HG03575 (cell line): ENCODE measurements at regions not wholly inside any gene's neighbourhood (a gene's known extent, or its start where the extent isn't known, plus 50 kb on each side); places are given as distances from the start of the nearest gene placed in this dataset.

ENCODE experiments used
- ATAC-seq: cut with Tn5 transposase; IDR thresholded peaks from one replicate; pipeline ENCODE4 v1.9.1; 2021; ENCODE audit not compliant: unreplicated experiment, insufficient number of reproducible peaks, low FRiP score; ENCODE audit errors: extremely low read depth

DNA sequence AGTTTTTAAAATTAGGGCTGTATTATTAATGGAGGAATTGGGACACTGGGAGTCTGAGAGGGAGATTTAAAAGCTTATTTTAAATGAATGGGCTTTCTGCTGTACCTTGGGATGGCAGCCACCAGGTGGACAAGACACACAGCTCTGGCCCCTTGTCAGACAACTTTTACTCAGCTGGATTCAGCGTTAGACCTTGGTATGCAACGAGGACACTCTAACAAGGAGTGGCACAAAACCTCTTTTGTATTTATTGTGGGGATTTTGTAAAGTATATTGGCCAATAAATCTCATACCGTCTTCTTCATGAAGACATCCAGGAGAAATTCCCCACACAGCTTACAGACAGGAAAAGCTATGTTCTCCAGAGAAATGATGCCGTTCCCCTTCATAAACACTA, 105.7 kb downstream of the LCA5 start:
- ATAC-seq: no peak

DNA sequence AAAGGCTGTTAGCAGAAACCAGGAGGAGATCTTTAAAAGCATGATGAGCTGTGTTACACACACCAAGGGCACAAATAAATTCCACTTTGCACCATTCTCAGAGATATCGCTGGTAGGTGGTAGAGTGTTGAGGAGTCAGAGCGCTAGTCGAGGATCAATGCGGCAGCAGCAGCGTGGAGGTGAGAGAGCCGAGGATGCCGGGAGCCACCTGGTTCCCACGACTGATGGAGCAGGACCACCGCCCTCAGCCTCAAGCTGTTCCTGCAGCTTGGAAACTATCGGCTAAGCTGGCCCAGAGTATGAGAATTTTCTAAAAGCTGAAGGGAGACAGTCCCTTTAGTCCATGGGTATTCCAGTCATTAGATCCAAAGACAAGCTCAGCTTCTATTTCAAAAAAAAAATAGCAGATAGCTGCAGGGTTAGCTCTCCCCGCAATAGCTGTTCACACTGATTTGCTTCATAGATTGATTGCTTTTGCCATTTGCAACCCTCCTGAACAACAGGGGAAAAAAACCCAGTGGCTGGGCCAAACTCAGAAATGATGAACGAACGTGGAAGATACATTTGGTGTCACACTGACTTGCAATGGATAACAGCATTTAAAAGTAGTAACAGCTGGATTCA, 106.2 kb downstream of the LCA5 start:
- ATAC-seq: no peak

DNA sequence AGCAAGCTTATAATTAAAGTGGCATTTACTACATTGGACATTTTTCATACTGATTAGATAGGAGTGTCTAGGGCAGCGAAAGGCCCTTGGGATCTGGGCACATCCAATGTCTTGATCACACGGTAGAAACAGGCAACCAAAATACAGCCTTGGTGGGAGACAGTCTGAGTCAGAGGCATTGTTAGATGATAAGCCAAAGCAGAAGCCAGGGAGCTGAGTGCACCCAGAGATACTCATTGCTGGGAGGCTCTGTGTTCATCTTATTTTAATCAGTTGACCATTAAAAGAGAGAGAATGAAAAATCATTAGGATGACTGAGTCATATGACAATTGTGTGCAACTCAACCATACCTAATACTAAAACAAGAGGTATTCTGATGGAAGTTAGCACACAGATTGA, 109.5 kb downstream of the LCA5 start:
- no peak for ATAC-seq

DNA sequence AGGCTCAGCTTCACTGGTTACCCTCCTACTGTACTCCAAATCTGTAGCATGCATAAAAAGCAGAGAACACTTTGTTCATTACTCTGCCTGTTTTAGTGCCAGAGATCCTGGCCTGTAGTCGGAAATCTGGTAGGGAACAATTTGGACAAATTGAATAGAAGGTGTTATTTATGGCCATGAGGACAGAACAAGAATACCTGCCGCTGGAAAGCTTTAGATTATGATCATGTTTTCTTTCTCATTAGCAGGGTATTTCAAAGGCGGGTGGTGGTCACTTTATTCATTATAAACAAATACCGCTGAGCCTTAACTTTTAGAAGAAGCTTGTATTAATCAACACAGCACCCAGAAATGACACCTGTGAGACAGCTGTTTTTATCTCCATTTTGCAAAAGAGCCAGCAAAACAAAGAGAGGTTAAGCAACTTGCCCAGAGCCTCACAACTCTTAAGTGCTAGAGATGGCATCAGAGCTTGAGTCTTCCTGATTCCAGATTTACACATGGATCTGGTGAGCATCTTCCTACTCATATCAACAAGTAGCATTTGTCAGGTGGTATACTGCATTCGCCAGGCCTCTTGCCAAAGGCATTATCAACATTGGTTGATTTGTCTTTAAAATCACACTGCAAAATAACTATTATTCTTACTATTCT, 110.5 kb downstream of the LCA5 start:
- no peak for ATAC-seq

DNA sequence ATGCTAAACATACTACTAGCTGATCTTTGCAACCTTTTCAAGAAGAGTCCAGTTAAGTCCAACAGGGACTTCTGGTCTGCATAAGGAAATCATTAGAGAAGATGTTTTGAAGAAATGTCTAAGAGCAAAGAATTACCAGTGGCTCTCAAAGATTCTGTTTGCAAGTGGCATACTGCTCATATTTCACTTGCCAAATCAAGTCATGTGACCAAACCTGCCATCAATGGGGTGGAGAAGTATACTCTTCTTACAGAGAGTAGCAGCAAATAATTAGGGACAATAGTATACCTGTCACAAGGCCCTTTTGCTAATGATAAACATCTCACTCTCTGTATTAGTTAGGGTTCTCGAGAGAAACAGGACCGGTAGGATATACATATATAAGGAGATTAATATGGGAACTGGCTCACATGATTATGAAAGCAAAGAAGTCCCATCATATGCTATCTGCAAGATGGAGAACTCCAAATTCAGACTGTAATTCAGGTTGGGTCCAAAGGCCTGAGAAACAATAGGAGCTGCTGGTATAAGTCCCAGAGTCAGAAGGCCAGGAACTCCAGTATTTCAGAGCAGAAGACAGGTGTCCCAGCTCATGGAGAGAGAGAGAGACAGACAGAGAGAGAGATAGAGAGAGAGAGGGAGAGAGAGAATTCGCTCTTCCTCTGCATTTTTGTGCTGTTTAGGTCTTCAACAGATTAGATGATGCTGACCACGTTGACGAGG, 111.5 kb downstream of the LCA5 start:
- ATAC-seq: no peak

DNA sequence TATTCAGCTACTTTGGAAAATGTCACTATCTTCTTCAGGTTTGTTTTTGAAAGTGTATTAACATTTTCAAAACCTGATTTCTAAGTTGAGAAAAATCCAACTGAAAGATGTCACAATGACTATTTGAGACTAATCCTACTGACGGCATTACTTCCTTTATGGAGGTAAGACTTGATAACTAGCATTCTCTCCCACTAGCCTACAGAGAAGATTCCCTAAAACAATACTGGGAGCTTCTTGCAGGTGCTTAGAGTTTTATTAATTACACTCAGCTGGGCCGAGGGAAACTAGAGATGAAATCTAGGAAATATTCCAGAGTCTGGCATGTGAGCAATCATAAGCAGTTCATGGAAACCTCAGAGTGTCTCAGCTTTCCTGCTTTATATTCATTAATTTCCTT, 114.0 kb downstream of the LCA5 start:
- no peak for ATAC-seq

DNA sequence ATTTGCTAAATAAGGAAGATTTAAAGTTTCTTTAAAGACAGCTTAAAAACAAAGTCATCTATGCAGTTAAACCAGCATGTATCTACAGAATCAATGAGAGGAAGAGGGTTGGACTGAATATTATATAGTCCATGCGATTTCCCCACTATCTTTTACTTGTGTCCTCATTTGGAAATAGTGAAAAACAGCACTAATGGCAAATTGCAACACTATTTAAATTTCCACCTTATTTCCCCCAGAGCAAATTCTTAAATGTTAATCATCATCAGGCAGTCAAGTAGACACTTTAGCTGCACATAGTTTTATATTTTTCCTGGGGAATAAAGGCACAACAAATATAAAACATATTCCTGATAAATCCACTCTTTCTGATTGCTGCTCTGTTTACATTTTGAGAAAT, 114.6 kb downstream of the LCA5 start:
- ATAC-seq: no peak

DNA sequence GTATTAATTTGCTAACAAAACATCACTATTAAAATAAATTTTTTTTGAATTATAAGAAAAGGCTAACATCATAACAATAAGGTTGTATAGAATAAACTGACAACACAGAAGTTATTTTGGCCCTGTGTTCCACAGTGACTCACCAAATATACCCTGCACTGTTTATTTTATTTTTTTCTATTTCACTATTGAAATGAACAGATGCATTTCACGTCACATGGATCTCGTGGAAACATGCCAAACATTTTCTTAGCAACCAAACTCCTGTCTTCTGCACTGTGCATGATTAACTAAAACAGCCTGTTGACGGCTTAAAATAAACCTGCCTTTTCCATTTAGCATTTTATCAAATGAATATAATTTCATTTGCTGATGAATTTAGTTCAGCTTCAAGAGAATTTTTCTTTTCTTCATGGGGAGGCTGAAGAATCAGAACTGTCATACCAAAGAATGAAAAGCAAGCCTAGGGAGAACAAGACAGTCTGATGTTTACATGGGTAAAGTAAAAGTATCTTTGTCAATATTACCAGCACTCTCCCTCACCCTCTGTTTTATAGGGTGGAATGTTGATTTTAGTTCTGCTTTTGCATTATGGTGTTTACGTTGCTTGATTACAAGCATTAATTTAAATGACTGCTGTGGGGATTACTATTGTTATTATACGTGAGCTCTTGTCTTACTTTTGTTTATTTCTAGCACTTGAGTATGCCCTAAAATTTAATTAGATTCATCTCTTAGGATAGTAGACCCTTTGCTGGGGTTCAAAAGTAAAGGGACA, 115.3 kb downstream of the LCA5 start:
- no peak for ATAC-seq

DNA sequence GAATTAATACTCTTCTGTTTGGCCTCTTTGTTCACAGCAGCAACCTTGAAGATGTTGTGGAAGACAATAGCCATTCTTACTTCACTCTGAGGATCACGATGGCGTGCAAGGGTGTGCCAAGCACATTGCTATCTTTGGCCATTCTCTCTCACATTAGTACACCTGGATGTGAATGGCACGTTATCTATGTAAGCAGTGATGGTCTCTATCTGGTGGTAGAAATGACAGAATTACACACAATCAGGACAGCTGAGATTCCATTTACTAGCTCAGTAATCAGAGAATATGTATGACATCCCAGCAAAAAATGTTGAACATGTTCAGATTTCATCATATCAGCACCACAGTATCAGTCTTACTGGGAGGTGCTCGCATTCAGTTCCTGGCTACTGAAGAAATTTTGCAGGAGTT, 116.2 kb downstream of the LCA5 start:
- no peak for ATAC-seq

DNA sequence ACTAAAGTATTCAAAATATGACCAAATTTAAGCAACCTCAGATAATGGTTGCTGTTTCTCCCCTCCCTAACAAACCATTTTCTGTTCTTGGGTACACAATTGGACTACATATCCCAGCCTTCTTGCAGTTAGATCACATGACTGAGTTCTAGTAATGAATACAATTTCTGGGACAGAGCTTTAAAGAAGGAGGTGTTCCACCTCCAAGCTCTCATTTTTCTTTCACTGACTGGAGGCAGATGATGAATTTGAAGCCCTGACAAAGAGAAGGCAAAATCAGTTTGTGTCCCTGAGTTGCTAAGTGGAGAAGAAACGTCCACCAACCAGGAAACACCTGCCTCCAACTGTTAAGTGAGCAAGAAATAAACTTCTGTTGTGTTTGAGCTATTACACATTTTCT, 117.2 kb downstream of the LCA5 start:
- ATAC-seq: no peak

DNA sequence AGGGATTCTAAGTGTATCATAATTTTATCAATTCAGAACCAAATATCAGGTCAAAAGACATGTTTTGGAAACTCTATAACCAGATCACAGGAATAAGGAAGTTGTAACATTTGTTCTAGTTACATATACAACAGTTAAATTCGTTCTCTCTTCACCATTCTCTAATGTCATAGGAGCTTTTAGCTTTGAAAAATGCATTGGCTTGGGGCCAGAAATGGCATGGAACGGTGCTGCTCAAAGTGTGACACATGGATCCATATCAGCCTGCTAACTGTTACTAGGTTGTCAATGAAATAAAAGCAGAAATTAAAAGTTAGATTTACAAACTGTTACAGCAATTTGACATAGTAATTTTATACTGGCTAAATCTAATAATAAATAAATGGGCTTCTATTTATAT, 120.3 kb downstream of the LCA5 start:
- ATAC-seq: no peak

DNA sequence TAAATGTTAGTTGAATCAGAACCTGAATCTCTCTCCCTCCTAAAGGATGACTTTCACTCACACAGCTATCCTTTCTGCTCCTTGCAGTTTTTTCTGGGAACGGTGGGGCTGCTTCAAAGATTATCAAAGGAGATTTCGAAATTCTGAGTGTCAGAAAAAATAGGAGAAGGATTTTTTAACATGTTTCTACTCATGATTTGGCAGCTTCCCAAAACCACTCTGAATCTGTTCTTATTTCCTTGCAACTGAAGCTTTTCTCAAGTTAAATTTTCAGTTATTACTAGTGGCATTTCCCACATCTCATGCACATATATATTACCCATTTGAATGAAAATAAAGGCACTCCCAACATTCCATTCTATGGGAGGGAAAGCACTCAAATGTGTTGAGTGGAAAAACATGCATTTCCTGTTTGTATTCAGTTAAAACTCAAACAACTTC, 123.6 kb downstream of the LCA5 start:
- ATAC-seq: no peak

DNA sequence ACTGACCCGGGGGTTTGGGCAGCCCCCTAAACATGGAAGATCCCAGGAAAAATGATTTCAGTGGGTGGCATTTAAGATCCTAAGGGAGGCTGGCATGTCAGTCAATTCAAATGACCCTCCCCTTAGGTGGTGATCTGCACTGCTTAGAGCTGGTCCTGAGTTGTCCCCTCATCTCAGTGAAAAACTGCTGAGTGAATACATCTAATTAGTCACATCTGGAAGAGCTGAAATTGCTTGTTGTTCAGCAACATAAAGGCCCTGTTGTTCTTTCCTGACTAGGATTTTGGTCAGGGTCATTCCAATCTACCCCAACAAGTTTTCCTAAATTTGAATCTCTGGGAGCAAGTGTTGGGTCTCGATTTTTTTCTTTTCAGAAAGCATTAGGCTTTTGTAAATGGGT, 126.4 kb downstream of the LCA5 start:
- no peak for ATAC-seq

DNA sequence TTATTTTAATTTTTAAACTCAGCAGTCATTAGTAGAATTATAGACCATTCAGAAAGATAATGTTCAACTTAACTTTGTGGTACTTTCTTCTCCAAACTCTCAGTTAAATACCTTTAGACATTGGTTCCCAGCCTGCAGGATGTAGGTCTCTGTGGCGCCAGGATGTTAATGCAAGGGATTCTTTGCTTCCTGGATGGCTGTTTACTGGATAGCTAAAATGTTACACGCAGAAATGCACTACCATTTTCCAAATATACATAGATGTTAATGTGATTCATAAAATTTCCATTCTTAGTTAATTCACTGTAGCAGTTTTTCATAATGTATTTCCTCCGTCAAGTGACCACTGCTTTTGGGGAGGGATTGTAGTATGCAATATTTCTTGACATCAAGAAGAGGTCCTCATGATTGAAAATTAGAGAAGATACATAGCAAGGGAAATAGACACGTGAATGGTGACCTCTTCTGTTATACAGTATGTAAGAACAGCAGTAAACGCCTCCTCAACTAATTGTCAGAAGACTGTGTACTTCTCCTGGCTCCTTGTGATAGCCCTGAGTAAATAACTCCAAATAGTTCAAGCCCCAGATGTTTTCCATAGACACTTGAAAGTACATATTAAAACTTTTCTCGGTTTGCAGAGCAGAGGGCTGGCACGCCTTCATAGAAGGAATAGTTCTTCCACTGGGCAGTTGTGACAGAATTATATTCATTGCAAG, 128.8 kb downstream of the LCA5 start:
- no peak for ATAC-seq

DNA sequence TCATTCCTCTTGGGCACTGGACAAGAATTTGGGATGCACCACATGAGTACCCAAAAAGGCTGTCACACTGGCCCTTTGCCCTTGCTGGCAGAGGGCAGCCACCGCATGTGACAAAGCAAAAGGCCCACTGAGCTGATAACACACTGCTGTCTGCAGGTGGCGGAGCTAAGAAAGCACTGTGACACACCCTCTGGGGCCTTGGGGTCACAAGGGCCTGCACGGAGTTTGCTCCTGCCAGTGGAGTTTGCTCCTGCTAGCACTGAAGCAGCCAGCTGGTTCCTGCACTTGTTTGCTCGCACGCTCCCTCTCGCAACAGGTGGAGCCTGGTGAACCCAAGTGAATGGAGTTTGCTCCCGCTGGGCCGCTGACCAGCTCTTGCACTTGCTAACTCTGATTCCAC, 132.6 kb downstream of the LCA5 start:
- ATAC-seq: no peak

DNA sequence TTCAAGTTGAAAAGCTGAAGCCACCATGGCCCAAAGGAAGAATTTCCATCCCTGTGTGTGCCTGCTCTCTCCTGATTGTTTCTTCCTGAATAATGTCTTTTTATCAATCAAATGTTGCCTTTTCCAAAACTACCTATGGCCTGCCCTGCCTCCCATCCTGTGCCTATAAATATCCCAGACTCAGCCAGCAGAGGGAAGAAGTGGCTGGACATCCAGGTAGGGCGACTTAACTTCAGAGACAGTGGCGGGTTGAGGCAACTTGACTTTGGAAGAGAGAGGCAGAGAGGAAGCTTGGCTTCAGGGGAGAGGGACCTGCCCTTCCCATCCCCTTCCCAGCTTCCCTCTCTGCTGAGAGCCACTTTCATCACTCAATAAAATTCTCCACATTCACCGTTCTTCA, 133.0 kb downstream of the LCA5 start:
- ATAC-seq: no peak

DNA sequence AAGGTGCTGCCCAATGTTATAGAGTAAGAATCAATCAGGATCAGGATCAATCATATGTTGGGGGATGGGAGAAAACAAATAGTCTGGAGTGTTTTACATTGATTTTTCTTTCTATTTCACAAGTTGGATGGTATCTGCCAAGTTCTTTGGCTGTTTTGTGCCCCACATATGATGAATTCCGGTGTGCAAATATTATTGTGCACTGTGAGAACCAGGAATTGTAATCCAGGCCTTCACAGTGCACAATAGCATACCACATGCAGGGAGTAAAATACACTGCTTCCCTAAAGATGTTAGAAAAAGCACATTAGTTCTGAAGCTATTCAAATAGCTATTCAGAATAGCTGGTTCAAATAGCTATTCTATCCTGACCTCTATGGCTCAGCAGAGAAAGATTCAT, 133.7 kb downstream of the LCA5 start:
- no peak for ATAC-seq

DNA sequence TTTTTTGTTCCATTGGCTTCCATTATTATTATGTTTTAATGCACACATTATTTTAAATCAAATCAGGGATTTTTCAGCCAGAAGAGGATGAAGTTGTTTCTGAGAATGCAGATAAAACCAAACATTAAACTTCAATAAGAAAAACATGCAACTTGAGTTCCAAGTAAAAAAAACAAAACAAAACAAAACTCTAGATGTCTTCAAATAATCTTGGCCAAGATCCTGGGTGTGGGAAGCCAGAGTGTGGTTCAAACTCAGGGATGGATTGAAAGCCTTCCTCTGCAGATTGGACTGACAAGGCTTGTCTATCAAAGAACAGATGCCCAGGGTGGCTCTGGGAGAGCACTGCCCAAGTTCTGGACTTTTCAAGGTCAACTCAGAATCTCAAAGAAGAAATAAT, 134.1 kb downstream of the LCA5 start:
- no peak for ATAC-seq

DNA sequence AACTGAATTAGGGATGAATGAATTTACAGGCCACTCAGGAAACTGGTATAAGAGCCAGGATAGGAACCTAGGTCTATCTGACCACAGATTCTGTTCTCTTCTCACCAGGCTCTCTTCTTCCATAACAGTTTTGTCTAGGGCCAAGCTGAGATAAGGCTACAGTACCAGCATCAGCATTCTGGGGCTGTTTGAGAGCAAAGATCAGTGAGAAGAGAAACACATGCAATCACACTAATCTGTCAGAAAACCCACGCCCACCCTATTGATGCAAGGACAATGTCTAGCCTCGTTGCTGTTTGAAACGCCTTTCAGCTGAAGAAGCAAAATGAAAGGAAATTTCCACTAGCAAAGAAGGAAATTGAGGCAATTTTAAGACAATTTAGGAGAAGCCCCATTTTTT, 137.7 kb downstream of the LCA5 start:
- no peak for ATAC-seq
